Globus pallidus (tissue), 1 donor: ENCODE measurements at regions not wholly inside any gene's neighbourhood (a gene's known extent, or its start where the extent isn't known, plus 50 kb on each side); places are given as distances from the start of the nearest gene placed in this dataset.

Experiments
- DNase-seq: peaks from one replicate; pipeline ENCODE4 v3.0.0-alpha.2; 2015; ENCODE audit warnings: low spot score

- no peak for DNase-seq
Measured at GRCh38 chr12:84676787-84677186, 235.8 kb downstream of the SLC6A15 start.

GRCh38 chr12:84661786-84662185 is 250.8 kb downstream of the SLC6A15 start:
- no peak for DNase-seq

- no peak for DNase-seq
Measured at GRCh38 chr12:84660139-84660538, 252.5 kb downstream of the SLC6A15 start.

DNA sequence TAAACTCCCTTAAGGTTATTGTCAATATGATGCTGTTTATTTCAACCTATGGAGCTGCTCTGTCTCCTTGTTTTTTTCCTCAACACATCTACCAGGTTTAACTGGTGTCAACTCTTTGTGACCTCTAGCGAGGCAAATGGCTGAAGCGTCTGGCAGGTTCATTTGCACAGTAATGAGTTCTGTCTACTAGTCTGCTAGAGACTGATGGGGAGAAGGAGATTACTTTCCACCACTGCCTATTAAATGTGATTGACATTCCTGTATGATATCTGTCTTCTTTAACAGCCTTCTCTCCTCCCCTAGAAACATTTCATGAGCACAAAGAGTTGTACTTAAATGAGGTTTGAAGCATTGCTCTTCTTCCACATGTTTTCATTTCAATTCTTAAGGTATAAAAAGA is 253.7 kb downstream of the SLC6A15 start:
- DNase-seq = no peak

GRCh38 chr12:84656705-84657104 is 255.9 kb downstream of the SLC6A15 start:
- no peak for DNase-seq

DNA sequence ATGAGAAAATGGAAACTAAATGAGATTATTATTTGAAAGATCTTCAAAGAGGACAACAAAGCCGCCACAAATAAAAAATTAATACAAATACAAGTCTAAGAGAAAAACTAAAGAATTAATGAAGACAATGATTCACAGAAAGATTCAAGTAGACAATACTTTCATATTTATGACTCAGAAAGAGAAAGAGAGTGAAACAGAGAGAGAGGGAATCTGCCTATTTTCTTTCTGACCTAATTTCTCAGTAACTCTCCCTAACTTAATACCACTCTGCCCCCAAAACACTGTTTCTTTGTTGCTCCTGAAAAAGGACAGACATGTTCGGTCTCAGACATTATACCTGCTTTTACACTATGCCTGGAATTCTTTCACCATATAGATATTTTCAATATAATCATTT is 259.1 kb downstream of the SLC6A15 start:
- no peak for DNase-seq

GRCh38 chr12:84648425-84648824 is 264.2 kb downstream of the SLC6A15 start:
- DNase-seq = no peak

DNA sequence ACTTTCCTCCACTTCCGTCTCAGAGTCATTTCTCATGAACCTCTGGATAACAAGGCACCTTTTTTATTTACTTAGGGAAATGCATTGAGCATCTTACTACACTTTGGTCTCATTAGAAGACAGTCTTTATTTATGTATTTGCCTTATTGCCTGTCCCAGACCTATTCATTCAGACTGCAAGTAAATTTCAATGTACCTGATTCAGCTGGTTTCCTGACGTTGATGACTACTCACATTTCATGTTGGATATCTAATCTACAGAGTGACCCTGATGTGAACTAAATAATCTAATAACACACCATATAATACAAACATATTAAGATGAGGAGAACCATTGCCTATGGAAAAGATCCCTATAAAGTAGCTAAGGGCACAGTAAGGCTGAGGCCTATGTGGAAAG is 267.7 kb downstream of the SLC6A15 start:
- DNase-seq = no peak

DNA sequence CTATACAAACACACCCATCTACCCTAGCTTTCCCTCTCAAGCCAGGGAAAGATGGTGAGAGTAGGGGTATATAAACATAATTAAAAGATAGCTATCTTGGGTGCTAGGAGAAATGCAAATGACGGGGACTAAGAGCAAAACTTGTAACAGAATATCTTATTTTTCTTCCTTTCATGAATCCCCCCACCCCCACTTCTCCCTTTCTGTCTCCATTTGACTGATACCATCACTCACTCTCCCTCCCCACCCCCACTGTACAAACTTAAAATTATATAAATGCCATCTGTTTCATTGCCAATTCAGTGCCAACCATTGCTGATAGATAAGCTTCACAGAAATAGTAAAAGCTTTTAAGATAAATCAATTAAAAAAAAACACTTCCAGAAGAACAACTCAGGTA is 268.6 kb downstream of the SLC6A15 start:
- no peak for DNase-seq

DNA sequence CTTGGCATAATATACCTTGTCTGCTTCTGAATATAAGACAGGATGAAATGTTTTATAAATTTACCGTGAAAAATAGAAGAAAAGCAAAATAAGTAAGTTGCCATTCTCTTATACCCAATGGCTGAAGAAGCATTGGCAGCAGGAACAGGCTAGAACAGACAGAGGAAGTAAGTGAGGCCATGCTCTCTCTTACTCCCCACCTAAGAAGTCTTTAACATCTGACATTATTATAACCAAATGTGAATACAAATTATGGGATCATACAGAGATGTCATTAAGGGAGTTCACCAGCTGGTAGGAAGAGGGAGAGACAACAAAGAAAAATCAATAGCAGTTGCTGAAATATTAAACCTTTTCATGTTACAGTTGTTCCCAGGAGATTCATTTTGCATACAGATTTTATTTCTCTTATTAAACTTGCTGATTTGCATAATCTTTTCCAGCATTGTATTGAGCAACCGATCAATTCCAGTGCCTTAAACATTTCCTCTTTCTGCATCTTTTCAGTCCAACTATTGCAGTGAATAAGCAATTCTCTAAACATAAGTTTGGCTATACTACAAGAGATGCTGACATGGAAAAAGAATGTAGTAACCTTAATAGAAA is 270.6 kb downstream of the SLC6A15 start:
- DNase-seq = no peak

DNA sequence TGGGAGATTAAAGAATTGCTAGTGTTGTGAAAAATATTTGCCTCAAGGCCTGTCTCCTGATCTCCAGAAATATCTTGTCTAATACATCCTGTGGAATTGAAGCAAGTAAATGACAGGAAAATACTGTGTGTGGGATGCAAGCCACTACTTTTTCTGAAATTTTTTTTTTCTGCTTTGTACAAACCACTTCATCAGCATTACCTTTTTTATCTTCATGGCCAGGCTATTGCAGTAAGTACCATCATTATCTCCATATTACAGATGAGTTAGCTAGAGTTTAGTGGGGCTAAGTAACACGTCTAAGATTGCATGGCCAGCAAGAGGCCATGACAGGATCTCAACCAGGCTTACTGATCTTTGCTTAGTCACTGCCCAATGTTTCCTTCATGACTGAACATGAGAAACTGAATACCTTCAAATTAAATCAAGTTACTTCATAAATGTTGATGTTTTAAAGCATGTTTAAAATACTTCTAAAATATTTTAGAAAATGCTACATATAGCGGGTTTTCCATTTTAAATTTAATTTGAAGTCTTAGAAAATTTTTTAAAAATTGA is 273.7 kb downstream of the SLC6A15 start:
- no peak for DNase-seq

DNA sequence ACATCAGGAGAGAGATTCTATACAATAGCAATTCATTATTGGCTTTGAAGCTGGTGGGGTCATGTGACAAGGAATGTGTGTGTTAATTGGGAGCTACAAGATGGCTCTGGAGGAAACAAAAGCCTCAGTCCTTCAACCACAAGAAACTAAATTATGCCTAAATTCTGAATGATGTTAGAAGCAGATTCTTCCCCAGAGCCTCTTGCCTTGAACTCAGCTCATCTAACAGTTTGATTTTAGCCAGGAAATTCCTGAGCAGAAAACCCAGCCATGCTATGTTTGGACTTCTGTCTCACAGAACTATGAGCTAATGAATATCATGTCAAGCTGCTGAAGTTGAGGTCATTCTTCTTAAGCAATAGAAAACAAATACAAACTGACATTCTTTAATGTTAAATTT is 274.7 kb downstream of the SLC6A15 start:
- no peak for DNase-seq

- no peak for DNase-seq
Measured at GRCh38 chr12:84636801-84637290, 275.8 kb downstream of the SLC6A15 start.

- DNase-seq = no peak
Measured at GRCh38 chr12:84634526-84634925, 278.1 kb downstream of the SLC6A15 start.

DNA sequence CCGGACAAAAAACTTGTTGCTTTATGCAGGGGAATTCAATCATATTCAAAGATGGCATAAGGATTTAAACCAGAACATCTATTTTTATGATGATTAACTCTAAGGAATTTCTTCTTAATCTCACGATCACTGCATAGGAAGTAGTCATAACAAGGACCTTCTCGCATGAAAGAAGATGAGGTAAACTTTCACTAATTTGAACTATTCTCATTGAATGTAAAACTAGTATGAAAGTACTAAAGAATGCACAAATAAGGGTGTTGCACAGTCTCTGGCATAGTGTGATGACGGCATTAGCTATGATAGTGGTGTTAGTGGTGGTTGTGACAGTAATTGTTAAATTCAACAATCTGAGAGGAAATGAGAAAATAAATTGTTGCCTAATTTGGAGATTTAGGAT is 280.0 kb downstream of the SLC6A15 start:
- no peak for DNase-seq

GRCh38 chr12:84631020-84631419 is 281.6 kb downstream of the SLC6A15 start:
- DNase-seq = no peak

DNA sequence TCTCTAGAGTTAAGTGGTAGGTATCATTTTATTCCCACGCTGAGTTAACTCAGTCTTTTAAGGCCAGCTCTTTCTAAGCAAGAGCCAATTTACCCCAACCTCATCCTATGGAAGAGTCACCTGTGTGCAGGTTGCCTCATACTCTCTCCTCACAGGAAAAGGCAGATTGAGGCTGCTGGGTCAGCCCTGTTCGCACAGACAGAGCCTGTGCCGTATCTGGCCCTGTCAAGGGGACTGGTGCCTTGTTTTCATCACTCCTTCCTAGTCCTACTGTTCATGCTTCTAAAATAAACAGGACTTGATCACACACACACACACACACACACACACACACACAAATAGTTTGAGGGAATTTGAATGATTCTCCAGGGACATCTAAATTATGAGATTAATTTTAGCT is 285.0 kb downstream of the SLC6A15 start:
- no peak for DNase-seq

- no peak for DNase-seq
Measured at GRCh38 chr12:84624601-84625000, 288.0 kb downstream of the SLC6A15 start.

- DNase-seq = no peak
Measured at GRCh38 chr12:84619053-84619571, 293.5 kb downstream of the SLC6A15 start.

DNA sequence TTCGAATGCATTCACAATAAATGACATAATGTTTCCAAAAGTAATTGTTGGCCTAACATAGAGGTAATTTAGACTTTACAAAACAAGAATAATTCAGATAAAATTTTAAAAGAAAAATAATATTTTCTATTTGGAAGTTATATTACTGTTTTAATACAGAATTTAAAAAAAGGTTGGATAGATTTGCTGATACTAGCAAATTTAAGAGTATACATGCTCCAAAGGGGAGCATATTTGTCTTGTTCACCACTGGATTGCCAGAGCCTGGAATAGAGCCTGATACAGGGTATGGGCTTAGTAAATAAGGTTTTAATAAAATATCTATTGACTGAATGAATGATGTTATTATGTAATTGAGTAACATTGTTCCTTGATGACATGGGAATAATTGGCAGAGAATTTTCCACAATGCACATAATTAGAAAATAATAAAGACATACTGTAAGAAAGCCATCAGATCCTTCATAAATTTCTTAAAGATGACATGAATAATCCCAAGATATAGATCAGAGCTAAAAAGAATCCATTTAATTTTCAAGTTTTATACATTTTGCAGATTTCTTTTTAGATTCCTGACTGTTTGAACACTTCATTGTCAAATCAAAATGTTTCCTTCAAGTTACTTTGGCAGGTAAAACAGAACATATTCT is 305.3 kb downstream of the SLC6A15 start:
- no peak for DNase-seq

- DNase-seq = no peak
Measured at GRCh38 chr12:84605983-84606382, 306.6 kb downstream of the SLC6A15 start.

GRCh38 chr12:84604551-84604950 is 308.0 kb downstream of the SLC6A15 start:
- DNase-seq = no peak

DNA sequence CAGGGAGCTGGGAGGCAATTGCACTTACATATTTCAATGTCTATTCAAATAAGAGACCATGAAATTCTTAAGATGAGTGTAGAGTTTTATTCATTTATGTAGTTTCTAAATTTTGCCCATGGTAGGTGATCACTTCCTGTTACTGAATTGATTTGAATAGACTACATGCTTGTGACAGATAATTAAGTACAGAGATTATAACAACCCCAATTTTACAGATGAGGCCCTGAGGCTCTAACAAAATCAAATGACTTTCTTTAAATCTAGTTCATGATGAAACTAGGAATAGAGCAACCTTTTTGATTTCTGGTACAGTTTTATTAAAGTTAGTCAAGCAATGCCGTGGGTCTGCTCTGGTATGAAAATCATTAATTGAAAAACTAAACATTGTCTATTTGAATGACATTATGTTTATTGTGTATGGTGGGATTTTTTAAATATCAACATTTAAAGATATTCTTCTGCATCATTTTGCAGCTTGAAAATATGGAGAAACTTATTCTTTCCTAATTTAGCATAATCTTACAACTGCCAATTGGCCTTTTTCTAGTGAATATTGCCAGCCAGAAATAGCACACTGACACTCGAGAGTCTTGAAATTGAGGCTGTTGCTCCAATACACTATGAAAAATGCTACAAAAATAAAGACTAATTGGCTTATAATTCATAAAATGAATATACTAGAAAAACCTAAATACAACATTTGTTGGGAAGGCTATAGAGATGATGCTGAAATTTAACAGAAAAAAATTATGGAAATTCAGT is 308.9 kb downstream of the SLC6A15 start:
- no peak for DNase-seq
